GM23338 (cell line): ENCODE measurements at regions not wholly inside any gene's neighbourhood (a gene's known extent, or its start where the extent isn't known, plus 50 kb on each side); places are given as distances from the start of the nearest gene placed in this dataset.

Experiments used
- CREB1 ChIP-seq: fragments of 250-450 bp; sonication (Bioruptor Pico); IDR thresholded peaks from 2 replicates; pipeline ENCODE4 v1.5.0; 2020; ENCODE audit warnings: low read depth, mild to moderate bottlenecking, moderate library complexity
- EZH2 ChIP-seq: fragments of 200-600 bp; sonication (generic); IDR thresholded peaks from one replicate; pipeline ENCODE4 v1.8.0; 2017; ENCODE audit warnings: antibody characterized with exemption, mild to moderate bottlenecking, low read depth; ENCODE audit not compliant: unreplicated experiment
- EZH2phosphoT487 ChIP-seq: fragments of 200-600 bp; sonication (generic); IDR thresholded peaks from one replicate; pipeline ENCODE4 v1.8.1; 2018; ENCODE audit warnings: antibody characterized with exemption; ENCODE audit not compliant: unreplicated experiment
- TF ChIP-seq, protein P1 (sequence below), 2 experiments: fragments of 200-600 bp in 1 of 2; sonication (generic) in 1 of 2; conservative IDR thresholded peaks; 2 replicates each; pipeline versions ENCODE4 v1.5.1 to v1.6.1; 2016 to 2017; ENCODE audit warnings: antibody characterized with exemption in 2 of 2, low read depth in 2 of 2, mild to moderate bottlenecking in 2 of 2, moderate library complexity in 1 of 2
- TF ChIP-seq, protein P2 (sequence below): IDR thresholded peaks from 2 replicates; pipeline ENCODE4 v1.6.1; 2016; ENCODE audit warnings: antibody characterized with exemption

- TF ChIP-seq, protein P1, sequence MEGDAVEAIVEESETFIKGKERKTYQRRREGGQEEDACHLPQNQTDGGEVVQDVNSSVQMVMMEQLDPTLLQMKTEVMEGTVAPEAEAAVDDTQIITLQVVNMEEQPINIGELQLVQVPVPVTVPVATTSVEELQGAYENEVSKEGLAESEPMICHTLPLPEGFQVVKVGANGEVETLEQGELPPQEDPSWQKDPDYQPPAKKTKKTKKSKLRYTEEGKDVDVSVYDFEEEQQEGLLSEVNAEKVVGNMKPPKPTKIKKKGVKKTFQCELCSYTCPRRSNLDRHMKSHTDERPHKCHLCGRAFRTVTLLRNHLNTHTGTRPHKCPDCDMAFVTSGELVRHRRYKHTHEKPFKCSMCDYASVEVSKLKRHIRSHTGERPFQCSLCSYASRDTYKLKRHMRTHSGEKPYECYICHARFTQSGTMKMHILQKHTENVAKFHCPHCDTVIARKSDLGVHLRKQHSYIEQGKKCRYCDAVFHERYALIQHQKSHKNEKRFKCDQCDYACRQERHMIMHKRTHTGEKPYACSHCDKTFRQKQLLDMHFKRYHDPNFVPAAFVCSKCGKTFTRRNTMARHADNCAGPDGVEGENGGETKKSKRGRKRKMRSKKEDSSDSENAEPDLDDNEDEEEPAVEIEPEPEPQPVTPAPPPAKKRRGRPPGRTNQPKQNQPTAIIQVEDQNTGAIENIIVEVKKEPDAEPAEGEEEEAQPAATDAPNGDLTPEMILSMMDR (conservative IDR thresholded peaks at IDR 0.05; ENCODE audit: low read depth in 2 of 2), result no peak
- no peak for TF ChIP-seq CREB1 (CRISPR knock-in tag)
- TF ChIP-seq EZH2, result no peak
- TF ChIP-seq, protein P2, sequence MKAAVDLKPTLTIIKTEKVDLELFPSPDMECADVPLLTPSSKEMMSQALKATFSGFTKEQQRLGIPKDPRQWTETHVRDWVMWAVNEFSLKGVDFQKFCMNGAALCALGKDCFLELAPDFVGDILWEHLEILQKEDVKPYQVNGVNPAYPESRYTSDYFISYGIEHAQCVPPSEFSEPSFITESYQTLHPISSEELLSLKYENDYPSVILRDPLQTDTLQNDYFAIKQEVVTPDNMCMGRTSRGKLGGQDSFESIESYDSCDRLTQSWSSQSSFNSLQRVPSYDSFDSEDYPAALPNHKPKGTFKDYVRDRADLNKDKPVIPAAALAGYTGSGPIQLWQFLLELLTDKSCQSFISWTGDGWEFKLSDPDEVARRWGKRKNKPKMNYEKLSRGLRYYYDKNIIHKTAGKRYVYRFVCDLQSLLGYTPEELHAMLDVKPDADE, result no peak
- TF ChIP-seq EZH2phosphoT487, result no peak
Observed at GRCh38 chr22:22749167-22749758, 104.8 kb downstream of the GGTLC2 start.
